Right kidney (tissue), 1 donor: ENCODE measurements at regions not wholly inside any gene's neighbourhood (a gene's known extent, or its start where the extent isn't known, plus 50 kb on each side); places are given as distances from the start of the nearest gene placed in this dataset.

ENCODE experiments used
- DNase-seq: peaks from one replicate; pipeline ENCODE4 v3.0.0-alpha.2; 2016

GRCh38 chr3:146903927-146904326 is 298.8 kb upstream of the PLSCR5 start:
- DNase-seq, result no peak

GRCh38 chr3:146899171-146899570 is 294.0 kb upstream of the PLSCR5 start:
- DNase-seq, result no peak

GRCh38 chr3:146896711-146897110 is 291.6 kb upstream of the PLSCR5 start:
- DNase-seq, result no peak

- no peak for DNase-seq
Measured at GRCh38 chr3:146895026-146895749, 290.0 kb upstream of the PLSCR5 start.

- DNase-seq, result no peak
Measured at GRCh38 chr3:146894406-146894805, 289.3 kb upstream of the PLSCR5 start.

GRCh38 chr3:146892041-146892440 is 286.9 kb upstream of the PLSCR5 start:
- DNase-seq, result no peak

GRCh38 chr3:146889626-146890025 is 284.5 kb upstream of the PLSCR5 start:
- no peak for DNase-seq

GRCh38 chr3:146888176-146888575 is 283.0 kb upstream of the PLSCR5 start:
- DNase-seq, result no peak

- no peak for DNase-seq
Measured at GRCh38 chr3:146884721-146885120, 279.6 kb upstream of the PLSCR5 start.

GRCh38 chr3:146884296-146884695 is 279.1 kb upstream of the PLSCR5 start:
- DNase-seq, result no peak

- no peak for DNase-seq
Measured at GRCh38 chr3:146883288-146883687, 278.1 kb upstream of the PLSCR5 start.

GRCh38 chr3:146881966-146882760 is 277.0 kb upstream of the PLSCR5 start:
- no peak for DNase-seq

GRCh38 chr3:146881356-146881755 is 276.2 kb upstream of the PLSCR5 start:
- no peak for DNase-seq

GRCh38 chr3:146873748-146874147 is 268.6 kb upstream of the PLSCR5 start:
- DNase-seq, result no peak

GRCh38 chr3:146865175-146865755 is 260.1 kb upstream of the PLSCR5 start:
- DNase-seq, result no peak

GRCh38 chr3:146861262-146861661 is 256.1 kb upstream of the PLSCR5 start:
- DNase-seq, result no peak

- DNase-seq, result no peak
Measured at GRCh38 chr3:146854523-146854922, 249.4 kb upstream of the PLSCR5 start.

- no peak for DNase-seq
Measured at GRCh38 chr3:146851665-146852064, 246.5 kb upstream of the PLSCR5 start.

- DNase-seq, result no peak
Measured at GRCh38 chr3:146845361-146845760, 240.2 kb upstream of the PLSCR5 start.

GRCh38 chr3:146843476-146843875 is 238.3 kb upstream of the PLSCR5 start:
- DNase-seq, result no peak

GRCh38 chr3:146839727-146840375 is 234.7 kb upstream of the PLSCR5 start:
- no peak for DNase-seq

- DNase-seq, result no peak
Measured at GRCh38 chr3:146838221-146838620, 233.1 kb upstream of the PLSCR5 start.

GRCh38 chr3:146834917-146835316 is 229.8 kb upstream of the PLSCR5 start:
- no peak for DNase-seq
